Endothelial cell of umbilical vein (primary cell): ENCODE measurements at regions not wholly inside any gene's neighbourhood (a gene's known extent, or its start where the extent isn't known, plus 50 kb on each side); places are given as distances from the start of the nearest gene placed in this dataset.

ENCODE experiments used
- BruUV-seq: library from RNA; stranded (reverse); fragments of 400-500 nt; replicated peaks from 2 replicates; lab custom pipeline; 2021; lab: Mats Ljungman, UMichigan
- CTCF ChIA-PET: fragments of 300-600, 350-600 bp; sonication (Branson Sonifier 250); formaldehyde crosslinking; loops from one replicate; lab custom pipeline; 2021; ENCODE audit warnings: antibody characterized with exemption, inconsistent platforms; lab: Charles Lee
- POLR2A ChIA-PET: fragments of 300-600, 350-600 bp; sonication (Branson Sonifier 250); formaldehyde crosslinking; loops from one replicate; lab custom pipeline; 2021; ENCODE audit warnings: antibody characterized with exemption, inconsistent platforms; lab: Charles Lee
- DNase-seq: peaks from one replicate; pipeline ENCODE4 v3.0.0-alpha.2; 2011; ENCODE audit warnings: low read depth, low spot score
- FAIRE-seq: peaks from 2 replicates; lab custom pipeline; 2011; peaks lifted over from hg19 to GRCh38; lab: Jason Lieb, UNC
- H2AFZ ChIP-seq: 2 replicates; pipeline ENCODE4 v1.6.0; 2012; ENCODE audit warnings: low read depth, low read length, control low read depth, inconsistent platforms
- H3K27ac ChIP-seq: 2 replicates; pipeline ENCODE4 v1.5.1; 2011; ENCODE audit warnings: low read depth, mild to moderate bottlenecking, control low read depth, low read length, moderate library complexity; ENCODE audit not compliant: insufficient read depth
- H3K27me3 ChIP-seq, 2 experiments: 2 replicates each; pipeline versions ENCODE4 v1.6.0 to v1.6.1; 2011; ENCODE audit warnings: low read length in 2 of 2, mixed read lengths in 1 of 2; ENCODE audit not compliant: control insufficient read depth in 2 of 2, insufficient read depth in 2 of 2
- H3K36me3 ChIP-seq, 2 experiments: 2 replicates in 1 of 2; 3 replicates in 1 of 2; pipeline ENCODE4 v1.5.1; 2011; ENCODE audit warnings: low read length in 2 of 2, mild to moderate bottlenecking in 1 of 2, moderate library complexity in 1 of 2; ENCODE audit not compliant: control insufficient read depth in 2 of 2, insufficient read depth in 2 of 2; ENCODE audit errors: extremely low read depth in 1 of 2
- H3K4me1 ChIP-seq: 3 replicates; pipeline ENCODE4 v1.5.1; 2011; ENCODE audit warnings: mild to moderate bottlenecking, low read length; ENCODE audit not compliant: control insufficient read depth, insufficient read depth; ENCODE audit errors: extremely low read depth
- H3K4me2 ChIP-seq: 2 replicates; pipeline ENCODE4 v1.6.1; 2011; ENCODE audit warnings: low read length, control low read depth, mixed read lengths; ENCODE audit not compliant: insufficient read depth
- H3K4me3 ChIP-seq, 3 experiments: fragments of 200-600 bp in 1 of 3; sonication (generic), shearing (Covaris generic) in 1 of 3; replicated peaks in 1 of 3; 2 replicates each; pipeline ENCODE4 v1.5.1; 2011 to 2016; ENCODE audit warnings: control low read depth in 3 of 3, low read length in 3 of 3, mild to moderate bottlenecking in 2 of 3, inconsistent platforms in 1 of 3, low read depth in 1 of 3, moderate library complexity in 1 of 3; ENCODE audit not compliant: insufficient read depth in 1 of 3
- H3K79me2 ChIP-seq: 2 replicates; pipeline ENCODE4 v1.6.0; 2012; ENCODE audit warnings: low read length, inconsistent platforms; ENCODE audit not compliant: control insufficient read depth, insufficient read depth
- H3K9ac ChIP-seq: replicated peaks from 2 replicates; pipeline ENCODE3; 2011; ENCODE audit warnings: low read length, control low read depth; ENCODE audit not compliant: insufficient read depth; ENCODE audit errors: extremely low read depth
- H3K9me1 ChIP-seq: replicated peaks from 3 replicates; pipeline ENCODE4 v1.6.0; 2011; ENCODE audit warnings: mild to moderate bottlenecking, low read length; ENCODE audit not compliant: control insufficient read depth, insufficient read depth; ENCODE audit errors: extremely low read depth
- H3K9me3 ChIP-seq: replicated peaks from 2 replicates; pipeline ENCODE4 v1.5.1; 2012; ENCODE audit warnings: low read length, inconsistent platforms; ENCODE audit not compliant: control insufficient read depth, insufficient read depth
- H4K20me1 ChIP-seq: replicated peaks from 2 replicates; pipeline ENCODE3; 2011; ENCODE audit warnings: mild to moderate bottlenecking, low read length; ENCODE audit not compliant: control insufficient read depth, insufficient read depth; ENCODE audit errors: extremely low read depth
- EZH2 ChIP-seq: IDR thresholded peaks from 2 replicates; pipeline ENCODE4 v1.6.1; 2012; ENCODE audit warnings: borderline replicate concordance, low read depth, mild to moderate bottlenecking, moderate library complexity, low read length, inconsistent platforms; ENCODE audit not compliant: severe bottlenecking
- GATA2 ChIP-seq: IDR thresholded peaks from 2 replicates; pipeline ENCODE4 v1.7.0; 2011; ENCODE audit warnings: low read depth, mild to moderate bottlenecking, moderate library complexity, mixed read lengths, low read length; ENCODE audit not compliant: insufficient read length, insufficient read depth
- JUN ChIP-seq: IDR thresholded peaks from 2 replicates; pipeline ENCODE4 v1.6.1; 2011; ENCODE audit warnings: borderline replicate concordance, low read depth; ENCODE audit not compliant: insufficient read length, insufficient read depth
- MYC ChIP-seq: IDR thresholded peaks from one replicate; pipeline ENCODE4 v1.6.1; 2011; ENCODE audit warnings: mild to moderate bottlenecking, low read depth, low read length
- POLR2A ChIP-seq: IDR thresholded peaks from 2 replicates; pipeline ENCODE4 v1.6.1; 2012; ENCODE audit warnings: low read depth, mild to moderate bottlenecking, control low read depth, low read length
- POLR2AphosphoS5 ChIP-seq: IDR thresholded peaks from 2 replicates; pipeline ENCODE4 v1.6.1; 2012; ENCODE audit warnings: low read depth, mild to moderate bottlenecking, control low read depth, low read length, moderate library complexity; ENCODE audit not compliant: insufficient read depth
- dilution Hi-C: fragments of 300-500 bp; cut with MboI; formaldehyde crosslinking; loops from one replicate; pipeline ENCODE4 v1.15.0; 2019; ENCODE audit warnings: low sequenced_read_pairs; ENCODE audit not compliant: extremely low pct_ligation_motif_present
- intact Hi-C: fragments of 100-400 bp; cut with micrococcal nuclease; formaldehyde crosslinking; loops from one replicate; pipeline ENCODE4 v1.10.0; 2022
- TF ChIP-seq, protein P1 (sequence below), 2 donors: IDR thresholded peaks; 1 replicate in 1 of 2; 2 replicates in 1 of 2; pipeline ENCODE4 v1.5.1; 2011; ENCODE audit warnings: low read length in 2 of 2, mild to moderate bottlenecking in 2 of 2, moderate library complexity in 2 of 2, control low read depth in 1 of 2, inconsistent platforms in 1 of 2, low read depth in 1 of 2; ENCODE audit not compliant: insufficient read depth in 1 of 2; ENCODE audit errors: extremely low read depth in 1 of 2
- TF ChIP-seq, protein P2 (sequence below): IDR thresholded peaks from 2 replicates; pipeline ENCODE4 v1.6.1; 2011; ENCODE audit not compliant: insufficient read depth, insufficient read length

DNA sequence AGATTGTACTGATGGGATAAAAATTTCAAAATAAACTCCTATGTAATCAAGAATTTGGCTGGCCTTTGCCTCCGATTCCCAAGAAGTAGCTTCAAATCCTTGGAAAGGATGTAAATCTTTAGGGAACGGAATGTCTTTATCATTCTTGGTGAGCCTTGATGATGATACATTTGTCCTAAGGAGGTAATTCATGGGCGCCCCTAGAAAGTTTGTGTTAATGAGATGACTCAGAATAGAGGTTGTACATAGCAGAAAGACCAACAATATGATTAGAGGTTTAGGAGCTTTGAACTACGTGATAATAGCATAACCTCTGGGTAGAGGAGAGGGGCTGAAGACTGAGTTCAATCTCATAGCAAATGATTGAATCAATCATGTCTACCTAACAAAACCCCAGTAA is 248.6 kb upstream of the SLITRK3 start:
- Histone ChIP-seq H3K27me3 (no peaks in the 10 kb centered on the region), H3K27ac (no peak overlapping the region), H3K79me2 (no peaks in the 10 kb centered on the region), H3K36me3 (no peaks in the 10 kb centered on the region), H3K9ac (no peak overlapping the region), H3K4me1 (no peaks in the 10 kb centered on the region), H3K4me3 (no peak overlapping the region), H3K9me3 (no peaks in the 10 kb centered on the region), H3K9me1 (no peaks in the 10 kb centered on the region), H4K20me1 (no peaks in the 10 kb centered on the region), H3K4me2 (no peak overlapping the region), H2AFZ (no peak overlapping the region)
- dilution Hi-C loops: no loop called here
- no peak for DNase-seq
- intact Hi-C loops: no loop called here
- no peak for TF ChIP-seq JUN
- TF ChIP-seq, protein P1, sequence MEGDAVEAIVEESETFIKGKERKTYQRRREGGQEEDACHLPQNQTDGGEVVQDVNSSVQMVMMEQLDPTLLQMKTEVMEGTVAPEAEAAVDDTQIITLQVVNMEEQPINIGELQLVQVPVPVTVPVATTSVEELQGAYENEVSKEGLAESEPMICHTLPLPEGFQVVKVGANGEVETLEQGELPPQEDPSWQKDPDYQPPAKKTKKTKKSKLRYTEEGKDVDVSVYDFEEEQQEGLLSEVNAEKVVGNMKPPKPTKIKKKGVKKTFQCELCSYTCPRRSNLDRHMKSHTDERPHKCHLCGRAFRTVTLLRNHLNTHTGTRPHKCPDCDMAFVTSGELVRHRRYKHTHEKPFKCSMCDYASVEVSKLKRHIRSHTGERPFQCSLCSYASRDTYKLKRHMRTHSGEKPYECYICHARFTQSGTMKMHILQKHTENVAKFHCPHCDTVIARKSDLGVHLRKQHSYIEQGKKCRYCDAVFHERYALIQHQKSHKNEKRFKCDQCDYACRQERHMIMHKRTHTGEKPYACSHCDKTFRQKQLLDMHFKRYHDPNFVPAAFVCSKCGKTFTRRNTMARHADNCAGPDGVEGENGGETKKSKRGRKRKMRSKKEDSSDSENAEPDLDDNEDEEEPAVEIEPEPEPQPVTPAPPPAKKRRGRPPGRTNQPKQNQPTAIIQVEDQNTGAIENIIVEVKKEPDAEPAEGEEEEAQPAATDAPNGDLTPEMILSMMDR (IDR thresholded peaks at IDR 0.05; ENCODE audit: extremely low read depth in 1 of 2, insufficient read depth in 1 of 2, low read depth in 1 of 2, low read length in 2 of 2): no peak
- TF ChIP-seq, protein P2, sequence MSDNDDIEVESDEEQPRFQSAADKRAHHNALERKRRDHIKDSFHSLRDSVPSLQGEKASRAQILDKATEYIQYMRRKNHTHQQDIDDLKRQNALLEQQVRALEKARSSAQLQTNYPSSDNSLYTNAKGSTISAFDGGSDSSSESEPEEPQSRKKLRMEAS: no peak
- BruUV-seq: no TSS peak
- FAIRE-seq: no peak
- CTCF ChIA-PET: no interaction called here
- POLR2A ChIA-PET: no interaction called here

DNA sequence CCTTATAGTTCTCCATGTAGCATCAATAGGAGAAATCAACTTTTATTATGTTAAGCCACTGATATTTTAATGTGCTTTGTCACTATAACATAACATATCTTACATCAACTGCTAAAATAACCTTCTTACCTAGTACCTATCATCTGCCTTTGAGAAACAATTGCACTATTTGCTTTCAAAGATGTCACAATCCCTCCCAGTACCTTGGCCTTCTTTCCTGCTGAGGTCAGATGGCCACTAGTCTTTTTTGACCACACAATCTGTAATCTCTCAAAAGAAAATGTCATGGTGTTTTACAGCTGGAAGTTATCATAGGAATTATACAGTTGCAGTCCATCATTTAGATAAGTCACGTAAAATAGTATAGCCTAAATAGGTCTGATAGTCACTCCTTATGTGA is 247.5 kb upstream of the SLITRK3 start:
- Histone ChIP-seq H3K9ac (no peak overlapping the region), H3K4me3 (no peak overlapping the region), H3K4me2 (no peak overlapping the region), H3K9me1 (no peaks in the 10 kb centered on the region), H3K27ac (no peak overlapping the region), H3K9me3 (no peaks in the 10 kb centered on the region), H3K27me3 (no peaks in the 10 kb centered on the region), H3K4me1 (no peaks in the 10 kb centered on the region), H2AFZ (no peak overlapping the region), H3K79me2 (no peaks in the 10 kb centered on the region), H3K36me3 (no peaks in the 10 kb centered on the region), H4K20me1 (no peaks in the 10 kb centered on the region)
- no TSS peak for BruUV-seq
- intact Hi-C loops (no loop called here), dilution Hi-C loops (no loop called here)
- TF ChIP-seq EZH2 (no peak), POLR2AphosphoS5 (no peak), GATA2 (no peak), MYC (no peak), POLR2A (no peak)
- TF ChIP-seq, protein P2: no peak
- ChIA-PET CTCF (no interaction called here), POLR2A (no interaction called here)
- no peak for DNase-seq
- FAIRE-seq: no peak
